H1 (cell line): ENCODE measurements at regions not wholly inside any gene's neighbourhood (a gene's known extent, or its start where the extent isn't known, plus 50 kb on each side); places are given as distances from the start of the nearest gene placed in this dataset.

ENCODE experiments used
- CTCF ChIA-PET: fragments of 300-600 bp; sonication (Branson Sonifier 250); formaldehyde crosslinking; loops from one replicate; lab custom pipeline; 2021; ENCODE audit not compliant: partially characterized antibody; lab: Charles Lee
- POLR2A ChIA-PET: fragments of 300-600 bp; sonication (Branson Sonifier 250); formaldehyde crosslinking; loops from one replicate; lab custom pipeline; 2021; ENCODE audit warnings: inconsistent platforms; ENCODE audit not compliant: partially characterized antibody; lab: Charles Lee
- DNase-seq, 2 experiments: peaks; one replicate each; pipeline versions ENCODE4 v3.0.0 to v3.0.0-alpha.2; 2010 to 2022; ENCODE audit warnings: low spot score in 2 of 2, low read depth in 1 of 2, mixed read lengths in 1 of 2
- FAIRE-seq: peaks from 2 replicates; lab custom pipeline; 2011; peaks lifted over from hg19 to GRCh38; lab: Jason Lieb, UNC
- H2AFZ ChIP-seq: 2 replicates; pipeline ENCODE4 v1.8.1; 2012; ENCODE audit warnings: low read length, inconsistent platforms
- H2AK5ac ChIP-seq: 2 replicates; pipeline ENCODE4 v1.6.1; 2013; ENCODE audit warnings: low read depth, low read length
- H2BK120ac ChIP-seq: replicated peaks from 2 replicates; pipeline ENCODE3; 2013; ENCODE audit warnings: low read depth, low read length, inconsistent platforms
- H2BK12ac ChIP-seq: 2 replicates; pipeline ENCODE4 v1.6.1; 2013; ENCODE audit warnings: low read depth, low read length
- H2BK15ac ChIP-seq: 2 replicates; pipeline ENCODE4 v1.6.1; 2013; ENCODE audit warnings: low read length
- H2BK20ac ChIP-seq: 2 replicates; pipeline ENCODE4 v1.6.1; 2013; ENCODE audit warnings: low read length
- H2BK5ac ChIP-seq: 2 replicates; pipeline ENCODE4 v1.6.1; 2013; ENCODE audit warnings: low read depth, low read length
- H3K14ac ChIP-seq: 2 replicates; pipeline ENCODE4 v1.6.1; 2013; ENCODE audit warnings: inconsistent platforms; ENCODE audit not compliant: insufficient read length
- H3K18ac ChIP-seq: 2 replicates; pipeline ENCODE4 v1.6.1; 2013; ENCODE audit warnings: low read length; ENCODE audit errors: extremely low read depth
- H3K23ac ChIP-seq: 2 replicates; pipeline ENCODE4 v1.6.1; 2013; ENCODE audit warnings: inconsistent platforms; ENCODE audit not compliant: insufficient read length
- H3K23me2 ChIP-seq: 2 replicates; pipeline ENCODE4 v1.6.1; 2013; ENCODE audit warnings: low read depth, low read length
- H3K27ac ChIP-seq: 2 replicates; pipeline ENCODE4 v1.6.1; 2011; ENCODE audit warnings: low read depth, low read length, inconsistent platforms
- H3K27me3 ChIP-seq, 4 experiments: replicated peaks in 1 of 4; 1 replicate in 1 of 4; 2 replicates in 3 of 4; pipeline versions ENCODE4 v1.6.1 to v1.8.1; 2011 to 2013; ENCODE audit warnings: low read length in 3 of 4, mild to moderate bottlenecking in 3 of 4, inconsistent platforms in 2 of 4, mixed read lengths in 2 of 4, moderate library complexity in 1 of 4; ENCODE audit not compliant: control insufficient read depth in 3 of 4, insufficient read depth in 3 of 4; ENCODE audit errors: extremely low read depth in 1 of 4
- H3K36me3 ChIP-seq, 4 experiments: 2 replicates each; pipeline versions ENCODE4 v1.6.1 to v1.8.1; 2011 to 2013; ENCODE audit warnings: mild to moderate bottlenecking in 4 of 4, low read length in 3 of 4, moderate library complexity in 2 of 4, control low read depth in 1 of 4, inconsistent platforms in 1 of 4; ENCODE audit not compliant: insufficient read depth in 4 of 4, control insufficient read depth in 2 of 4
- H3K4ac ChIP-seq: replicated peaks from 2 replicates; pipeline ENCODE3; 2013; ENCODE audit warnings: low read length, low read depth, mixed read lengths, inconsistent platforms; ENCODE audit not compliant: insufficient read length
- H3K4me1 ChIP-seq, 4 experiments: replicated peaks in 1 of 4; 1 replicate in 1 of 4; 2 replicates in 3 of 4; pipeline versions ENCODE4 v1.6.1 to v1.8.1; 2011 to 2013; ENCODE audit warnings: low read length in 3 of 4, inconsistent platforms in 2 of 4, mixed read lengths in 1 of 4; ENCODE audit not compliant: insufficient read depth in 4 of 4, control insufficient read depth in 3 of 4
- H3K4me2 ChIP-seq, 2 experiments: 2 replicates each; pipeline versions ENCODE4 v1.6.1 to v1.8.1; 2011 to 2013; ENCODE audit warnings: low read depth in 2 of 2, low read length in 2 of 2, control low read depth in 1 of 2, inconsistent platforms in 1 of 2, mild to moderate bottlenecking in 1 of 2; ENCODE audit not compliant: insufficient read depth in 1 of 2
- H3K4me3 ChIP-seq, 4 experiments: fragments of 200-600, 300-600 bp in 1 of 4; sonication (generic), shearing (Covaris generic), sonication (Bioruptor Twin) in 1 of 4; 2 replicates each; pipeline versions ENCODE4 v1.5.1 to v1.8.1; 2011 to 2016; ENCODE audit warnings: low read length in 4 of 4, low read depth in 3 of 4, control low read depth in 2 of 4, inconsistent platforms in 2 of 4, mild to moderate bottlenecking in 2 of 4, mixed read lengths in 1 of 4, moderate library complexity in 1 of 4; ENCODE audit not compliant: insufficient read depth in 2 of 4; ENCODE audit errors: extremely low read depth in 1 of 4
- H3K56ac ChIP-seq: replicated peaks from 2 replicates; pipeline ENCODE3; 2013; ENCODE audit warnings: low read depth, mild to moderate bottlenecking, mixed read lengths, low read length, inconsistent platforms; ENCODE audit not compliant: insufficient read length
- H3K79me1 ChIP-seq: 2 replicates; pipeline ENCODE4 v1.6.1; 2013; ENCODE audit warnings: low read depth, low read length, control low read depth
- H3K79me2 ChIP-seq, 2 experiments: 2 replicates each; pipeline versions ENCODE4 v1.6.1 to v1.8.1; 2012 to 2013; ENCODE audit warnings: low read length in 2 of 2, mild to moderate bottlenecking in 2 of 2, inconsistent platforms in 1 of 2; ENCODE audit not compliant: insufficient read depth in 2 of 2, control insufficient read depth in 1 of 2
- H3K9ac ChIP-seq, 4 experiments: replicated peaks in 1 of 4; 1 replicate in 1 of 4; 2 replicates in 3 of 4; pipeline versions ENCODE4 v1.6.1 to v1.8.1; 2011 to 2013; ENCODE audit warnings: low read depth in 3 of 4, low read length in 3 of 4, control low read depth in 2 of 4, mild to moderate bottlenecking in 2 of 4, moderate library complexity in 2 of 4, inconsistent platforms in 1 of 4; ENCODE audit errors: extremely low read depth in 1 of 4
- H3K9me3 ChIP-seq, 2 experiments: 2 replicates each; pipeline versions ENCODE4 v1.6.1 to v1.8.1; 2012 to 2013; ENCODE audit warnings: mild to moderate bottlenecking in 2 of 2, moderate library complexity in 2 of 2, control low read depth in 1 of 2, inconsistent platforms in 1 of 2, low read depth in 1 of 2, low read length in 1 of 2, mixed read lengths in 1 of 2; ENCODE audit not compliant: insufficient read depth in 2 of 2
- H4K20me1 ChIP-seq, 2 experiments: replicated peaks in 1 of 2; 2 replicates each; pipeline versions ENCODE3 to v1.8.1; 2011 to 2013; ENCODE audit warnings: inconsistent platforms in 2 of 2, low read length in 2 of 2, mild to moderate bottlenecking in 1 of 2; ENCODE audit not compliant: insufficient read depth in 2 of 2, control insufficient read depth in 1 of 2
- H4K5ac ChIP-seq: 2 replicates; pipeline ENCODE4 v1.6.1; 2013; ENCODE audit warnings: low read length, low read depth, mixed read lengths, inconsistent platforms; ENCODE audit not compliant: insufficient read length
- H4K8ac ChIP-seq: 2 replicates; pipeline ENCODE4 v1.8.0; 2013; ENCODE audit warnings: mild to moderate bottlenecking, moderate library complexity, low read length, inconsistent platforms; ENCODE audit not compliant: insufficient read depth; ENCODE audit errors: extremely low read depth
- H4K91ac ChIP-seq: replicated peaks from 2 replicates; pipeline ENCODE3; 2013; ENCODE audit warnings: low read length, mixed read lengths, inconsistent platforms; ENCODE audit not compliant: insufficient read length
- ATF3 ChIP-seq: IDR thresholded peaks from 2 replicates; pipeline ENCODE4 v1.6.1; 2011; ENCODE audit warnings: low read depth, mild to moderate bottlenecking, low read length; ENCODE audit not compliant: insufficient read depth
- CBX5 ChIP-seq: fragments of 300-800, 300-1000 bp; sonication (generic); IDR thresholded peaks from 2 replicates; pipeline ENCODE4 v1.7.1; 2016; ENCODE audit warnings: antibody characterized with exemption, low read length, low read depth
- CHD2 ChIP-seq: IDR thresholded peaks from 2 replicates; pipeline ENCODE4 v1.6.1; 2012; ENCODE audit warnings: low read length, improper control_type of control experiment
- CREB1 ChIP-seq: IDR thresholded peaks from 2 replicates; pipeline ENCODE4 v1.6.1; 2012; ENCODE audit warnings: inconsistent platforms
- CTCF ChIP-seq, 3 experiments: IDR thresholded peaks; 1 replicate in 2 of 3; 2 replicates in 1 of 3; pipeline versions ENCODE4 v1.5.1 to v1.6.1; 2011; ENCODE audit warnings: low read length in 3 of 3, mild to moderate bottlenecking in 3 of 3, inconsistent platforms in 2 of 3, low read depth in 1 of 3, moderate library complexity in 1 of 3; ENCODE audit not compliant: insufficient read depth in 1 of 3; ENCODE audit errors: control extremely low read depth in 1 of 3
- EZH2 ChIP-seq: fragments of 200-600 bp; sonication (generic); IDR thresholded peaks from 2 replicates; pipeline ENCODE4 v1.7.1; 2012; ENCODE audit warnings: low read depth, mild to moderate bottlenecking, moderate library complexity, low read length, inconsistent platforms; ENCODE audit not compliant: severe bottlenecking
- KDM4A ChIP-seq: IDR thresholded peaks from one replicate; pipeline ENCODE4 v1.7.1; 2012; ENCODE audit warnings: low read depth, mild to moderate bottlenecking, moderate library complexity, low read length, inconsistent platforms; ENCODE audit not compliant: severe bottlenecking
- NRF1 ChIP-seq: IDR thresholded peaks from 2 replicates; pipeline ENCODE4 v1.6.1; 2011; ENCODE audit warnings: mild to moderate bottlenecking, low read depth, low read length, improper control_type of control experiment
- RBBP5 ChIP-seq: IDR thresholded peaks from 2 replicates; pipeline ENCODE4 v1.7.1; 2012; ENCODE audit warnings: low read depth, mild to moderate bottlenecking, inconsistent platforms, low read length, moderate library complexity, borderline replicate concordance
- RFX5 ChIP-seq: IDR thresholded peaks from 2 replicates; pipeline ENCODE4 v1.6.1; 2011; ENCODE audit warnings: low read depth, low read length, improper control_type of control experiment, borderline replicate concordance
- SUZ12 ChIP-seq: fragments of 200-600 bp; sonication (generic); IDR thresholded peaks from 2 replicates; pipeline ENCODE4 v1.6.1; 2012; ENCODE audit warnings: mild to moderate bottlenecking, inconsistent platforms, low read length, moderate library complexity, mixed read lengths
- TAF1 ChIP-seq: IDR thresholded peaks from 2 replicates; pipeline ENCODE4 v1.6.1; 2011; ENCODE audit warnings: mild to moderate bottlenecking, low read depth, low read length
- TEAD4 ChIP-seq: IDR thresholded peaks from 2 replicates; pipeline ENCODE4 v1.6.1; 2012; ENCODE audit warnings: low read depth, low read length, inconsistent platforms, mixed read lengths
- WGBS, 2 experiments: shearing (Covaris generic) in 1 of 2; methylation state at CpG; one replicate each; pipeline versions ENCODE4 v1.1.6 to v1.1.7; 2013 to 2015; ENCODE audit warnings: low lambda C conversion rate in 2 of 2, mixed read lengths in 2 of 2, inconsistent platforms in 1 of 2, low coverage in 1 of 2, missing lambda C conversion rate in 1 of 2; ENCODE audit not compliant: insufficient replicate concordance in 2 of 2, insufficient coverage in 1 of 2, insufficient read length in 1 of 2; ENCODE audit errors: extremely low coverage in 1 of 2, missing lambda C conversion rate in 1 of 2; 5-methylcytosine and 5-hydroxymethylcytosine counted together

DNA sequence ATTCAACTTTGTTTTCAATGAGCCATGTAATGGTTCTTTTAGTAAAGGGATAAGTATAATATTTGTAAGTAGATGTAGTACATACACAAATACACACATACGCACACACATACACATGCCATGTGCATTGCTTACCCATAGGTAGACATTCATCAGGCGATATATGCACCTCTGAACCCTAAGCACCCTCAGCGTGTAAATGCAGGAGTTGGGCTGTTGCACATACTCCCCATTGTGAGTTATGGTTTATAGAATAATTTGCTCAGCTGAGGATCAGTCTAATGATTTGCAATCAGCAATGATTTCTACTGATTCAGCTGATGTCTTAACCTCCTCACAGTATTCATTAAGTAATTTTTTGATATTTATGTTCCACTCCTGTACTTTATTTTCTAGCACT lies 217.6 kb upstream of the ETAA1 start:
- ChIA-PET POLR2A (no interaction called here), CTCF (no interaction called here)
- no peak overlapping the region for H3K56ac ChIP-seq
- no peaks in the 10 kb centered on the region for H3K23me2 ChIP-seq
- no peak overlapping the region for H3K4me3 ChIP-seq
- no peaks in the 10 kb centered on the region for H3K36me3 ChIP-seq
- H4K20me1 ChIP-seq = no peaks in the 10 kb centered on the region
- WGBS, 2 experiments = 90% methylated on average over 3 of the region's 3 CpGs; no CpG with 5 or more reads in 1 of the 2 experiments
- H3K18ac ChIP-seq = no peak overlapping the region
- H3K4ac ChIP-seq = no peak overlapping the region
- no peak overlapping the region for H3K23ac ChIP-seq
- H3K27me3 ChIP-seq = no peaks in the 10 kb centered on the region
- H3K4me1 ChIP-seq = no peaks in the 10 kb centered on the region
- FAIRE-seq = no peak
- DNase-seq = no peak
- no peak overlapping the region for H4K91ac ChIP-seq
- H2AFZ ChIP-seq = no peak overlapping the region
- no peak overlapping the region for H3K9ac ChIP-seq
- no peaks in the 10 kb centered on the region for H3K79me1 ChIP-seq
- H2BK5ac ChIP-seq = no peak overlapping the region
- H2BK120ac ChIP-seq = no peak overlapping the region
- H2BK15ac ChIP-seq = no peak overlapping the region
- H3K79me2 ChIP-seq = no peaks in the 10 kb centered on the region
- no peak overlapping the region for H3K4me2 ChIP-seq
- H3K27ac ChIP-seq = no peak overlapping the region
- no peak overlapping the region for H2AK5ac ChIP-seq
- H4K5ac ChIP-seq = no peak overlapping the region
- H3K14ac ChIP-seq = no peak overlapping the region
- no peaks in the 10 kb centered on the region for H3K9me3 ChIP-seq
- H4K8ac ChIP-seq = no peak overlapping the region
- no peak overlapping the region for H2BK20ac ChIP-seq
- no peak overlapping the region for H2BK12ac ChIP-seq
- TF ChIP-seq RFX5 = no peak
- no peak for TF ChIP-seq CREB1
- no peak for TF ChIP-seq EZH2
- no peak for TF ChIP-seq ATF3
- no peak for TF ChIP-seq NRF1
- no peak for TF ChIP-seq RBBP5
- no peak for TF ChIP-seq SUZ12
- no peak for TF ChIP-seq CBX5
- no peak for TF ChIP-seq CTCF (IDR thresholded peaks at IDR 0.05; ENCODE audit: control extremely low read depth in 1 of 3, insufficient read depth in 1 of 3, low read depth in 1 of 3, low read length in 3 of 3)
- TF ChIP-seq TEAD4 = no peak
- no peak for TF ChIP-seq KDM4A
- TF ChIP-seq CHD2 = no peak
- no peak for TF ChIP-seq TAF1
